B cell (primary cell): ENCODE measurements at regions not wholly inside any gene's neighbourhood (a gene's known extent, or its start where the extent isn't known, plus 50 kb on each side); places are given as distances from the start of the nearest gene placed in this dataset.

Experiments
- ATAC-seq: fragments of 200-7000 bp; cut with Tn5 transposase; one replicate; pipeline ENCODE4 v1.10.0; 2021; ENCODE audit warnings: low read depth, mild to moderate bottlenecking, moderate number of reproducible peaks, moderate library complexity
- CTCF ChIA-PET: fragments of 350-600 bp; sonication (Branson Sonifier 250); formaldehyde crosslinking; loops from one replicate; lab custom pipeline; 2021; ENCODE audit warnings: antibody characterized with exemption, inconsistent platforms; lab: Charles Lee
- POLR2A ChIA-PET: fragments of 350-600 bp; sonication (Branson Sonifier 250); formaldehyde crosslinking; loops from one replicate; lab custom pipeline; 2021; ENCODE audit warnings: antibody characterized with exemption; lab: Charles Lee
- DNase-seq: peaks from one replicate; pipeline ENCODE4 v3.0.0; 2013
- H2AFZ ChIP-seq: 2 replicates; pipeline ENCODE4 v1.6.1; 2012; ENCODE audit warnings: mild to moderate bottlenecking, low read depth, low read length; ENCODE audit not compliant: insufficient read depth, poor library complexity, severe bottlenecking
- H3K27ac ChIP-seq, 2 donors: 1 replicate in 1 of 2; 2 replicates in 1 of 2; pipeline ENCODE4 v1.5.1; 2012 to 2013; ENCODE audit warnings: low read length in 2 of 2, mild to moderate bottlenecking in 2 of 2, moderate library complexity in 1 of 2
- H3K27me3 ChIP-seq, 4 experiments: fragments of 200-600 bp in 1 of 4; sonication (generic) in 1 of 4; replicated peaks in 1 of 4; 1 replicate in 2 of 4; 2 replicates in 2 of 4; pipeline versions ENCODE4 v1.6.1 to v1.7.0; 2013 to 2016; ENCODE audit warnings: low read length in 3 of 4, mild to moderate bottlenecking in 2 of 4, mixed read lengths in 1 of 4, moderate library complexity in 1 of 4; ENCODE audit not compliant: insufficient read depth in 4 of 4, control insufficient read depth in 3 of 4; ENCODE audit errors: control extremely low read depth in 1 of 4
- H3K36me3 ChIP-seq, 2 experiments: replicated peaks in 1 of 2; 1 replicate in 1 of 2; 2 replicates in 1 of 2; pipeline versions ENCODE4 v1.6.1 to v1.7.1; 2013; ENCODE audit warnings: low read length in 1 of 2; ENCODE audit not compliant: insufficient read depth in 2 of 2, control insufficient read depth in 1 of 2; ENCODE audit errors: control extremely low read depth in 1 of 2, extremely low read depth in 1 of 2
- H3K4me1 ChIP-seq, 2 donors: fragments of 200-600 bp in 1 of 2; sonication (generic) in 1 of 2; 1 replicate in 1 of 2; 2 replicates in 1 of 2; pipeline versions ENCODE4 v1.5.1 to v1.6.1; 2013 to 2017; ENCODE audit warnings: low read length in 2 of 2; ENCODE audit not compliant: control insufficient read depth in 2 of 2, insufficient read depth in 2 of 2
- H3K4me2 ChIP-seq: replicated peaks from 2 replicates; pipeline ENCODE3; 2012; ENCODE audit warnings: mild to moderate bottlenecking, low read depth, low read length; ENCODE audit not compliant: poor library complexity, severe bottlenecking
- H3K4me3 ChIP-seq, 5 experiments: fragments of 200-600 bp in 1 of 5; sonication (generic) in 1 of 5; 1 replicate in 3 of 5; 2 replicates in 2 of 5; pipeline versions ENCODE4 v1.5.1 to v1.7.0; 2011 to 2016; ENCODE audit warnings: low read length in 4 of 5, mild to moderate bottlenecking in 4 of 5, low read depth in 2 of 5, control low read depth in 1 of 5, moderate library complexity in 1 of 5; ENCODE audit not compliant: insufficient read depth in 1 of 5; ENCODE audit errors: control extremely low read depth in 1 of 5, extremely low read depth in 1 of 5
- H3K79me2 ChIP-seq: fragments of 200-600 bp; sonication (generic); one replicate; pipeline ENCODE4 v1.6.0; 2016; ENCODE audit warnings: low read length; ENCODE audit not compliant: control insufficient read depth, insufficient read depth
- H3K9ac ChIP-seq: fragments of 200-600 bp; sonication (generic); 2 replicates; pipeline ENCODE4 v1.6.1; 2017; ENCODE audit warnings: mild to moderate bottlenecking, low read length, moderate library complexity
- H3K9me3 ChIP-seq, 3 donors: one replicate each; pipeline versions ENCODE4 v1.6.1 to v1.7.1; 2013; ENCODE audit warnings: low read length in 2 of 3; ENCODE audit not compliant: control insufficient read depth in 2 of 3, insufficient read depth in 1 of 3; ENCODE audit errors: control extremely low read depth in 1 of 3
- H4K20me1 ChIP-seq: 2 replicates; pipeline ENCODE4 v1.6.0; 2012; ENCODE audit warnings: mild to moderate bottlenecking, low read length; ENCODE audit not compliant: insufficient read depth, control insufficient read depth, poor library complexity, severe bottlenecking
- H3K27ac Mint-ChIP-seq: one replicate; pipeline ENCODE4 v1.8.0; 2021; ENCODE audit warnings: mixed read lengths
- H3K27me3 Mint-ChIP-seq: one replicate; pipeline ENCODE4 v1.8.0; 2021; ENCODE audit warnings: mixed read lengths
- H3K4me1 Mint-ChIP-seq: one replicate; pipeline ENCODE4 v1.8.0; 2021; ENCODE audit warnings: mixed read lengths
- H3K4me3 Mint-ChIP-seq: one replicate; pipeline ENCODE4 v1.8.0; 2021; ENCODE audit warnings: mixed read lengths
- H3K9me3 Mint-ChIP-seq: one replicate; pipeline ENCODE4 v1.8.0; 2022; ENCODE audit warnings: mixed read lengths; ENCODE audit not compliant: insufficient read depth
- CTCF ChIP-seq: fragments of 200-600 bp; IDR thresholded peaks from one replicate; pipeline ENCODE4 v1.8.0; 2022; ENCODE audit warnings: antibody characterized with exemption, mild to moderate bottlenecking
- EZH2 ChIP-seq: IDR thresholded peaks from 2 replicates; pipeline ENCODE4 v1.6.1; 2012; ENCODE audit warnings: borderline replicate concordance, low read depth, mild to moderate bottlenecking, moderate library complexity, low read length; ENCODE audit not compliant: insufficient read depth, poor library complexity, severe bottlenecking
- WGBS: methylation state at CpG from one replicate; pipeline ENCODE4 v1.1.5; 2013; ENCODE audit warnings: missing lambda C conversion rate; ENCODE audit not compliant: insufficient coverage; 5-methylcytosine and 5-hydroxymethylcytosine counted together
- intact Hi-C: fragments of 100-400 bp; cut with micrococcal nuclease; formaldehyde crosslinking; loops from one replicate; pipeline ENCODE4 v1.10.0; 2022

GRCh38 chr6:17015551-17016381 is 86.1 kb upstream of the STMND1 start:
- DNase-seq (peak; percentile 5), ATAC-seq (peak; percentile 47)
- WGBS = 30% methylated on average over 48 of the region's 51 CpGs
- H3K36me3 ChIP-seq = no peaks in the 10 kb centered on the region
- H3K4me3 ChIP-seq = peak overlapping the region in 3 of 5 experiments; percentile 10 to 33 (median 31)
- peaks cover 0 to 14% (median 0%) of the 10 kb centered on the region in 3 donors for H3K9me3 ChIP-seq
- no peaks in the 10 kb centered on the region for H4K20me1 ChIP-seq
- Mint-ChIP-seq H3K27me3 (peaks cover 33% of the 10 kb centered on the region), H3K4me3 (peak overlapping the region; percentile 79), H3K27ac (no peak overlapping the region), H3K4me1 (peaks cover 9% of the 10 kb centered on the region), H3K9me3 (peaks cover 8% of the 10 kb centered on the region)
- no peak overlapping the region for H3K27ac ChIP-seq
- H3K79me2 ChIP-seq = no peaks in the 10 kb centered on the region
- no peak for TF ChIP-seq CTCF
- TF ChIP-seq EZH2 = no peak
- H3K27me3 ChIP-seq = peaks cover 0 to 17% (median 0%) of the 10 kb centered on the region in 4 experiments
- H3K9ac ChIP-seq = peak overlapping the region; percentile 20
- ChIA-PET CTCF (no interaction called here), POLR2A (no interaction called here)
- H2AFZ ChIP-seq = peak overlapping the region; percentile 59
- intact Hi-C loops = no loop called here
- H3K4me1 ChIP-seq = no peaks in the 10 kb centered on the region
- peak overlapping the region; percentile 49 for H3K4me2 ChIP-seq

DNA sequence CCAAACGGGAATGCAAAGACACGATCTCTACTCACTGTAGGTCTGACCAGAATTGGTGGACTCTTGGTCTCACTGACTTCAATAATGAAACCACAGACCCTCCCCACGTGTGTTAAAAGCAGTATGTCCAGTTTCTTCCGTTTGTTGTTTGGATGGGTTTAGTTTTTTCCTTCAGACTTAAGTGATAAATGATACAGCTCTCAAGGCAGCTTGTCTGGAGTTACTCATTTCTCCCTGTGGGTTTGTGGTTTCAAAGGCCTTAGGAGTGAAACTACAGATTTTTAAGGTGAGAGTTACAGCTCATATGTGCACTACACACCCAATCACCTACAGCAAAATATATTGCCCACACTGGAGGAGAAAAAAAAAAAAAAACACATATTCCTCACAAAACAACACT is 86.7 kb upstream of the STMND1 start:
- Histone ChIP-seq H3K27ac (no peak overlapping the region), H3K4me1 (no peaks in the 10 kb centered on the region), H2AFZ (no peak overlapping the region), H3K27me3 (peaks cover 0 to 17% (median 0%) of the 10 kb centered on the region in 4 experiments), H4K20me1 (no peaks in the 10 kb centered on the region), H3K36me3 (no peaks in the 10 kb centered on the region), H3K4me3 (no peak overlapping the region), H3K9me3 (peaks cover 0 to 14% (median 0%) of the 10 kb centered on the region in 3 donors), H3K79me2 (no peaks in the 10 kb centered on the region), H3K9ac (no peak overlapping the region), H3K4me2 (no peak overlapping the region)
- peak overlapping the region; percentile 79 for H3K4me3 Mint-ChIP-seq
- 50% methylated on average over 2 of the region's 4 CpGs for WGBS
- ChIA-PET POLR2A (no interaction called here), CTCF (no interaction called here)
- TF ChIP-seq EZH2 (no peak), CTCF (no peak)
- no peak overlapping the region for H3K27ac Mint-ChIP-seq
- H3K4me1 Mint-ChIP-seq = peaks cover 9% of the 10 kb centered on the region
- ATAC-seq (no peak), DNase-seq (no peak)
- intact Hi-C loops = no loop called here
- peaks cover 33% of the 10 kb centered on the region for H3K27me3 Mint-ChIP-seq
- H3K9me3 Mint-ChIP-seq = peaks cover 8% of the 10 kb centered on the region
